K562 (cell line): ENCODE measurements at regions not wholly inside any gene's neighbourhood (a gene's known extent, or its start where the extent isn't known, plus 50 kb on each side); places are given as distances from the start of the nearest gene placed in this dataset.

Source experiments
- ATAC-seq: fragments of 200-7000 bp; cut with Tn5 transposase; 3 replicates; pipeline ENCODE4 v1.9.1; 2020; ENCODE audit warnings: moderate library complexity
- BruUV-seq: library from RNA; stranded (reverse); fragments of 400-500 nt; replicated peaks from 2 replicates; lab custom pipeline; 2021; lab: Mats Ljungman, UMichigan
- CTCF ChIA-PET: fragments of 300-600 bp; formaldehyde crosslinking; extraction: SDS; loops from one replicate; lab custom pipeline; 2021; ENCODE audit warnings: low intra/inter-chr PET ratio; lab: Yijun Ruan, JAX
- POLR2A ChIA-PET: fragments of 300-600, 350-650 bp; sonication (Branson Sonifier 250); formaldehyde crosslinking; extraction: SDS; loops from one replicate; lab custom pipeline; 2021; ENCODE audit warnings: antibody characterized with exemption, inconsistent platforms; lab: Yijun Ruan, JAX
- DNase-seq, 4 experiments: peaks; one replicate each; pipeline versions ENCODE4 v3.0.0 to v3.0.0-alpha.2; 2011 to 2018; ENCODE audit warnings: low spot score in 3 of 4, mixed read lengths in 3 of 4; ENCODE audit errors: extremely low read depth in 1 of 4
- FAIRE-seq: peaks from 2 replicates; lab custom pipeline; 2011; peaks lifted over from hg19 to GRCh38; lab: Jason Lieb, UNC
- H2AFZ ChIP-seq: 2 replicates; pipeline ENCODE4 v1.6.0; 2011; ENCODE audit warnings: low read depth, low read length, control low read depth, inconsistent platforms
- H3K27ac ChIP-seq: fragments of 200-600 bp; 3 replicates; pipeline ENCODE4 v1.8.0; 2011; ENCODE audit warnings: low read depth, mild to moderate bottlenecking, control low read depth, inconsistent platforms, low read length, moderate library complexity, mixed read lengths; ENCODE audit errors: extremely low read depth
- H3K27me3 ChIP-seq, 2 experiments: fragments of 300-600 bp in 1 of 2; 2 replicates in 1 of 2; 3 replicates in 1 of 2; pipeline versions ENCODE4 v1.6.0 to v1.8.0; 2011; ENCODE audit warnings: inconsistent platforms in 2 of 2, low read length in 2 of 2, mild to moderate bottlenecking in 1 of 2, mixed read lengths in 1 of 2, moderate library complexity in 1 of 2; ENCODE audit not compliant: control insufficient read depth in 2 of 2, insufficient read depth in 2 of 2
- H3K36me3 ChIP-seq: fragments of 300-600 bp; 3 replicates; pipeline ENCODE4 v1.8.0; 2011; ENCODE audit warnings: mild to moderate bottlenecking, low read length, inconsistent platforms; ENCODE audit not compliant: control insufficient read depth, insufficient read depth
- H3K4me1 ChIP-seq, 2 experiments: fragments of 200-600 bp in 1 of 2; replicated peaks in 1 of 2; 2 replicates in 1 of 2; 3 replicates in 1 of 2; pipeline versions ENCODE4 v1.5.1 to v1.8.0; 2011; ENCODE audit warnings: inconsistent platforms in 2 of 2, low read length in 2 of 2, mild to moderate bottlenecking in 1 of 2, mixed read lengths in 1 of 2, moderate library complexity in 1 of 2; ENCODE audit not compliant: control insufficient read depth in 2 of 2, insufficient read depth in 2 of 2
- H3K4me2 ChIP-seq: 2 replicates; pipeline ENCODE4 v1.6.1; 2011; ENCODE audit warnings: low read length, control low read depth, inconsistent platforms, mixed read lengths; ENCODE audit not compliant: insufficient read depth
- H3K4me3 ChIP-seq: fragments of 200-600 bp; sonication (generic), shearing (Covaris generic); 2 replicates; pipeline ENCODE4 v1.5.1; 2016; ENCODE audit warnings: control low read depth, inconsistent platforms
- H3K79me2 ChIP-seq: fragments of 200-600 bp; 3 replicates; pipeline ENCODE4 v1.8.0; 2011; ENCODE audit warnings: low read length, inconsistent platforms; ENCODE audit not compliant: control insufficient read depth, insufficient read depth
- H3K9ac ChIP-seq, 2 experiments: 2 replicates each; pipeline versions ENCODE4 v1.6.0 to v1.6.1; 2011; ENCODE audit warnings: low read depth in 2 of 2, low read length in 2 of 2, control low read depth in 1 of 2, inconsistent platforms in 1 of 2, mild to moderate bottlenecking in 1 of 2, mixed read lengths in 1 of 2; ENCODE audit not compliant: insufficient read depth in 1 of 2
- H3K9me1 ChIP-seq: one replicate; pipeline ENCODE4 v1.6.0; 2011; ENCODE audit warnings: inconsistent platforms, mild to moderate bottlenecking, low read length, moderate library complexity; ENCODE audit not compliant: control insufficient read depth, insufficient read depth
- H3K9me3 ChIP-seq: replicated peaks from 2 replicates; pipeline ENCODE4 v1.5.1; 2011; ENCODE audit warnings: low read depth, low read length, inconsistent platforms; ENCODE audit not compliant: control insufficient read depth, insufficient read depth
- H4K20me1 ChIP-seq: replicated peaks from 2 replicates; pipeline ENCODE4 v1.6.1; 2011; ENCODE audit warnings: low read length, inconsistent platforms, mixed read lengths; ENCODE audit not compliant: control insufficient read depth, insufficient read depth
- TRIM24 ChIP-seq, 2 experiments: fragments of 450-650 bp; IDR thresholded peaks; 2 replicates each; pipeline ENCODE4 v1.6.1; 2016
- WGBS: fragments of 100-300 bp; shearing (Covaris generic); methylation state at CpG from one replicate; pipeline ENCODE4 v1.1.6; 2016; ENCODE audit warnings: low coverage, mixed read lengths; ENCODE audit not compliant: insufficient coverage; ENCODE audit errors: missing lambda C conversion rate; 5-methylcytosine and 5-hydroxymethylcytosine counted together
- in situ Hi-C: fragments of 300-500 bp; cut with MboI; formaldehyde crosslinking; loops from 4 replicates; pipeline ENCODE4 v1.15.0; 2018; ENCODE audit warnings: inconsistent platforms, mixed read lengths
- intact Hi-C: fragments of 100-400 bp; cut with micrococcal nuclease; formaldehyde crosslinking; loops from 2 replicates; pipeline ENCODE4 v1.14.2; 2022
- TF ChIP-seq, protein P1 (sequence below): fragments of 450-650 bp; IDR thresholded peaks from 2 replicates; pipeline ENCODE4 v1.6.1; 2018; ENCODE audit not compliant: partially characterized antibody

GRCh38 chr3:33920511-33920910 is 122.1 kb downstream of the PDCD6IP start:
- Histone ChIP-seq H3K9me1 (peaks cover 3% of the 10 kb centered on the region), H3K27me3 (no peaks in the 10 kb centered on the region), H3K9ac (no peak overlapping the region), H3K4me1 (peaks cover 8 to 13% of the 10 kb centered on the region in 2 experiments), H3K4me2 (no peak overlapping the region), H3K27ac (no peak overlapping the region), H2AFZ (peak overlapping the region; percentile 63; the same call in 1 of the 2 replicates), H4K20me1 (no peaks in the 10 kb centered on the region), H3K4me3 (no peak overlapping the region), H3K79me2 (no peaks in the 10 kb centered on the region), H3K9me3 (no peaks in the 10 kb centered on the region), H3K36me3 (no peaks in the 10 kb centered on the region)
- in situ Hi-C loops (no loop called here), intact Hi-C loops (no loop called here)
- FAIRE-seq (no peak), ATAC-seq (no peak), DNase-seq (no peak)
- ChIA-PET CTCF (no interaction called here), POLR2A (interaction anchor here (0.7 to 2.1 kb wide), 3 partner anchors 9 to 117 kb away, joined by 3 to 13 read pairs (median 5); no protein-coding TSS in a partner anchor)
- 57% methylated on average over 4 of the region's 4 CpGs for WGBS
- BruUV-seq, result no TSS peak
- no peak for TF ChIP-seq TRIM24 (IDR thresholded peaks at IDR 0.05)
- TF ChIP-seq, protein P1, sequence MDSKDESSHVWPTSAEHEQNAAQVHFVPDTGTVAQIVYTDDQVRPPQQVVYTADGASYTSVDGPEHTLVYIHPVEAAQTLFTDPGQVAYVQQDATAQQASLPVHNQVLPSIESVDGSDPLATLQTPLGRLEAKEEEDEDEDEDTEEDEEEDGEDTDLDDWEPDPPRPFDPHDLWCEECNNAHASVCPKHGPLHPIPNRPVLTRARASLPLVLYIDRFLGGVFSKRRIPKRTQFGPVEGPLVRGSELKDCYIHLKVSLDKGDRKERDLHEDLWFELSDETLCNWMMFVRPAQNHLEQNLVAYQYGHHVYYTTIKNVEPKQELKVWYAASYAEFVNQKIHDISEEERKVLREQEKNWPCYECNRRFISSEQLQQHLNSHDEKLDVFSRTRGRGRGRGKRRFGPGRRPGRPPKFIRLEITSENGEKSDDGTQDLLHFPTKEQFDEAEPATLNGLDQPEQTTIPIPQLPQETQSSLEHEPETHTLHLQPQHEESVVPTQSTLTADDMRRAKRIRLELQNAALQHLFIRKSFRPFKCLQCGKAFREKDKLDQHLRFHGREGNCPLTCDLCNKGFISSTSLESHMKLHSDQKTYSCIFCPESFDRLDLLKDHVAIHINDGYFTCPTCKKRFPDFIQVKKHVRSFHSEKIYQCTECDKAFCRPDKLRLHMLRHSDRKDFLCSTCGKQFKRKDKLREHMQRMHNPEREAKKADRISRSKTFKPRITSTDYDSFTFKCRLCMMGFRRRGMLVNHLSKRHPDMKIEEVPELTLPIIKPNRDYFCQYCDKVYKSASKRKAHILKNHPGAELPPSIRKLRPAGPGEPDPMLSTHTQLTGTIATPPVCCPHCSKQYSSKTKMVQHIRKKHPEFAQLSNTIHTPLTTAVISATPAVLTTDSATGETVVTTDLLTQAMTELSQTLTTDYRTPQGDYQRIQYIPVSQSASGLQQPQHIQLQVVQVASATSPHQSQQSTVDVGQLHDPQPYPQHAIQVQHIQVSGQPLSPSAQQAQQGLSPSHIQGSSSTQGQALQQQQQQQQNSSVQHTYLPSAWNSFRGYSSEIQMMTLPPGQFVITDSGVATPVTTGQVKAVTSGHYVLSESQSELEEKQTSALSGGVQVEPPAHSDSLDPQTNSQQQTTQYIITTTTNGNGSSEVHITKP, result peak; percentile 20
